ENCODE measurements at regions not wholly inside any gene's neighbourhood (a gene's known extent, or its start where the extent isn't known, plus 50 kb on each side); places are given as distances from the start of the nearest gene placed in this dataset.

DNA sequence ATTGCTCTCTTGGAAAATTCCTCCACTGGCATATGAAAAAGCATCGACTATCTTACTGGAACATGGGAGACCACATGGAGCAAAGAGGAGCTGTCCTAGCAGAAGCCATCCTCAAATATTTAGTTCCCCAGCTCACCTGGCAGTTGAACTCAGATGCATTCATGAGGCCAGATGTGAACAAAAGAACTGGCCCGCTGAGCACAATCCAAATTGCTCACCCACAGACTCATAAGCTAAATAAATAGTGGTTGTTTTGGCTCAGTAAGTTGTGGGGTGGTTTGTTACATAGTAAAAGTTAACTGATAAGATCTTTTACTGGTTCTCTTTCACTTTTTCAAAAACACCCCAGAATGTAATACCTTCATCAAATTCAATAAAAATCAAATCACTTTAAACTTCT is 108.6 kb upstream of the CWC22 start:
- DNase-seq: no peak

DNA sequence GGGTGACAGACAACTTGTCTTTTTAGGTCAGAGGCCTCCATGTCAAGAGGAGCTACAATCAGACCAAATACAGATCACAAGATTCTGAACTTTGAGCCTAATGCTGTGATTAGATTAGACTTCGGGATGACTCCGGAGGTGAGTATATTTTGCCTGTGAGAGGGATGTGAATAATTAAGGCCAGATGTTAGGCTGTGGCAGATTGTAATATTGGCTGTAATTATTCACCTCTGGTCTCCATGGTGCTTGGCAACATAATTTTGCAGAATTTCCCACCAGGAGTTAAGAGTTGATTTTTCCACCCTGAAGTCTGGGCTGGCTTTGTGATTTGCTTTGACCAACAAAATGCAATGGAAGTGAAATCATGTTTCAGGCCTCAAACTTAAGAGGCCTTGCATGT is 108.2 kb upstream of the CWC22 start:
- DNase-seq: no peak

DNA sequence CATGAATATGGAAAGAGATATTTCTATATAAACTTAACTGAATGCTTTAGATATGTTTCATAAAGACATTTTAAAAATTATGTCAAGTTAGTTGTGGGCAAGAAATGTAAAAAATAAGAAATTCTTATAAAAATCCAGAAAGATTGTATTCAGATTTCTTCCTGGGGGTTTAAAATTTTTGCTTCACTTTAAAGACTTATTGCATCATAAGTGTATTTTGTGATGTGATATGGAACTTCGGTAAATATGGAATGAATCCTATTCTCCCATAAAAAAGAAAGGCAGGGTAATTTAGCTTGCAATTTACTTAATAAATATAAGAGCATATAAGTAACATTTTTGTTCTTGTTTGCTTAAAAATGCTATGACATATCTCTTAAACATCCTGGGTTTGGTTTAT is 104.8 kb upstream of the CWC22 start:
- no peak for DNase-seq

DNA sequence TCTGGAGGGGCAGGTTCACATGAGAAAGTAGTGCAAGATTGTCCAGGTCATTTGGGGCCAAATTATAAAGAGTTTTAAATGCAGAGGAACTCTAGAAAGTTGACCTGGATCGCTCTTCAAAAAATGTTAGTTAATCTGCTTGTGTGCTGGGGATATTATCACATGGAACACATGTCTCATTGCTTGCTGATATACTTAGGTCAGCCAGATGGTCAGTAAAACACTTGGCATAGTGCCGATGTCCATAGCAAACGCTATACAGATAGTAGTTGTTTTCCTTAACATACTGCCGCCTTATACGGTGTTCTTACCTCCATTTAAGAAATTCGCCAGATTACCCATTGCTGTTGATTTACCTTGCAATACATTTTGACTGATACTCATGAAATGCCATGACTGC is 103.4 kb upstream of the CWC22 start:
- no peak for DNase-seq

DNA sequence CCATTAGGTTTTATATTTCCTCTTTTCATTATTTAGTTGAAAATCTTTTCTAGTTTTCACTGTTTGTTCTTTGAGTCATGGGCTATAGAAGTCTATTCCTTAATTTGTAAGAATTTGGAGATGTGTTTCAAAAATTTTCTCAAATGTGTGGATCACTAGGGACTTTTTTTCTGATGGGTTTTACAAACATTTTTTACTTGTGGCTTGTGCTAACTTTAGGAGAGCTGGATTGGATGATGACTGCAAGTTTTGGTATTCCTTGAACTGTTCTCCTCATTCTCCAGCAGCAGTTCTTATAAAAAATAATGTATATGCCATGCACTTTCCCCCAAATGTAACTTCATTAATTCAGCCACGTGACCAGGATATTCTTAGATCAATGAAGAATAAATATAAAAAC is 94.7 kb upstream of the CWC22 start:
- DNase-seq: no peak

DNA sequence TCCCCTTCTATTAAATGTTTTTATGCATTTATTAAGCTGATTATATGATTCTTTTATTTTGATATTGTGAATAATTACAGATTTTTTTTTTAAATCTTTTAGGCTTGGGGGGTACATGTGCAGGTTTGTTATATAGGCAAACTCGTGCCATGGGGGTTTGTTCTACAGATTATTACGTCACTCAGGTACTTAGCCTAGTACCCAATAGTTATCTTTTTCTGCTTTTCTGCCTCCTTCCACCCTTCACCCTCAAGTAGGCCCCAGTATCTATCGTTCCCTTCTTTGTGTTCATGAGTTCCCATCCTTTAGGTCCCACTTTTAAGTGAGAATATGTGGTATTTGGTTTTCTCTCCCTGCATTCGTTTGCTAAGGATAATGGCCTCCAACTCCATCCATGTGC is 92.2 kb upstream of the CWC22 start:
- no peak for DNase-seq

DNA sequence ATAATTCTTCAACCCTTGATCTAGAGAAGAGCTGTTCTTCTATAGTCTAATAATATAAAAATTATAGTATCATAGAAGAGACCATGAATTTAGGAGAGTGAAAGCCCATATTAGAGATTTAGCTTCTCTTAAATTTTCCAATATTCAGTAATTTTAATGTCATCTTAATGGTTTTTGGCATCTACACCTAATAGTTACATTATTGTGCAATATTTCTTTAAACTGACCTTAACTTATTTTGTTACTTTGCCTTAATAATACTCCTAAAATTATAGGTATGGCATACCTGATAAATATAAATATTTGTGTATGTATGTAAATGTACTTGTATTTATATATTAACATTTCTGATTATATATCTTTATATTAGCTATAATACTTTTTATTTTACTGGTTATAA is 78.0 kb upstream of the CWC22 start:
- no peak for DNase-seq

DNA sequence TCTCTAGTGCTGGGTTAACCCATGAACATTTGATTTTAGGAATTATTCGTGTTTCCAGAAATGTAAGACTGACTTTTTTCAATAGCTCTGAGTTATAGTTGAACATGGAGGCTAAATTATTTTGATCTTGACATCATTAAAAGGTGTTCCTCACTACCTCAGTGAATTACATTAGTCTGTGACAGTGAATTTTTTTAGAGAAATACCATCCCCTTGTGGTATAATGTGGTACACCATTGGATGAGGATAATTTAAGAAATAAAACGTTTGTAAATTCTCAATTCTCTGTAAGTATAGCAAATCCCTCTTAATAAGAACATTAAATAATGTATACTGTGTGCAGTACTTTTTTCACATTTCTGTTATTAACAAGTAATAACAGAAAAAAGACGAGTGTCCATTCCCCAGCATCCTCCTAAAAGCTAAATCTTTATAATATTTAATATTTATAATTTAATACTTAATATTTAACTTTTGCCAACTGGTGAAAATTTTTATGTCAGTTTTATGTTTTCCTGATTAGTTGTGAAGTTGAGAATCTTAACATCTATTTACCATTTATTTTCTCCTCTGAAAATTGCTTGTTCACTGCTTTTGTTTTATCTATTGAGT is 70.3 kb upstream of the CWC22 start:
- no peak for DNase-seq

DNA sequence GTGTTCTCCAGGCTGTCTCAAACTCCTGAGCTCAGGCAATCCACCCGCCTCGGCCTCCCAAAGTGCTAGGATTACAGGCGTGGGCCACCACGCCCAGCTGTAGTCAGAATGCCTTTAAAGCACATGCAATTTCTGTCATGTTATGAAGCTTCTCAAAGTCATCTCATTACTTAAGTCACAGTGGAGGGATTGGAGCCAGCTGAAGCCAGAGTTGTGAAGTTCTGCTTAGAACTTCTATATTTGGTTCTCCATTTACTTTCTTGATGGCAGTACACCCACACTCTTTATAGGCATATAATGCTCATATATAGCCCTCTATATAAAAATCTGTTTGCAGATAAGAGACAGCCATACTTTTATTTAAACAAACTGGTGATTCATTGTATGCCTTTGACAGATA is 68.8 kb upstream of the CWC22 start:
- no peak for DNase-seq

DNA sequence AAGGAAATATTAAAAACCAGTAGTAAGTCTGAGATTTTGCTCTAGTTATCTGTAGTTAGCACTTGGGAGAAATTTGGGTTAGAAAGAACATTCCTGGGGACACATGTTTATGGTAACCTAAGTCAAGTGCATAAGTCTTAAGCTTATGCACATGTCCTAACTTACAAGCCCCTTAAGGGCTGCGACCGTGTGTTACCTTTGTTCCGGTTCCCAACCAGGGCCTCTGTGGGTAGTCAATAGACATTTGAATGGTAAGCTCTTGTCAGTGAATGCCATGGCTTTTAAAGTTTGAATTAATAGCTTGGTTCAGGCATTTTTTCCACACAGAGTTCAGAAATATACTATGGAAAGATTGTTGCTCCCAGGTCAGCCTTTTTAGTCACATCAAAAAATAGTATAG is 64.7 kb upstream of the CWC22 start:
- DNase-seq: no peak

DNA sequence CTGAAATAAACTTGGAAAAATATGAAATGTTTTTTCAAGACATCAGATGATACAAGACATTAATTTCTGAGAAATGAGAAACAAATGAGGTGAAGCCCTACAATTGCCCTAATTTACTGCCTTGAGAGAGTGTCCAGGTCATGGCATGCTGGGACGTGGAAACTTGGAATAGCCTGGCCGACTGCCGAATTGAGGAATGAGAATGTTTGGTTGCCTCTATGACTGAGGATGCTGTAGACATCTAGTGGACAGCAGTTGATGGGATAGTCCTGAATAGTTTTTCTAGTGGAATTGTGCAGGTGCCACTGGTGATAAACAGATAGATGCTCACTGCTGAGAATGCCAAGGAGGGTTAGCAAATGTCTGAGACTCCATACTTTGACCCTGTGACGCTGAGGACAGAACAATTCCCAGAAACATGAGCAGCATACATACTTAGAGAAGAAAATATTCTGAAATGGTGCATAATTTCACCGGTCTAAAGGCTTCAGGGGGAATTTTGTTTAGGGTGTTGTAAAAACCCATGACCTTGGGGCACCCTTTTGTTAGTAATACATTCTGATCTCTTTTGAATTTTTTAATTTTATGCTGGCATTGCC is 56.5 kb upstream of the CWC22 start:
- DNase-seq: no peak

DNA sequence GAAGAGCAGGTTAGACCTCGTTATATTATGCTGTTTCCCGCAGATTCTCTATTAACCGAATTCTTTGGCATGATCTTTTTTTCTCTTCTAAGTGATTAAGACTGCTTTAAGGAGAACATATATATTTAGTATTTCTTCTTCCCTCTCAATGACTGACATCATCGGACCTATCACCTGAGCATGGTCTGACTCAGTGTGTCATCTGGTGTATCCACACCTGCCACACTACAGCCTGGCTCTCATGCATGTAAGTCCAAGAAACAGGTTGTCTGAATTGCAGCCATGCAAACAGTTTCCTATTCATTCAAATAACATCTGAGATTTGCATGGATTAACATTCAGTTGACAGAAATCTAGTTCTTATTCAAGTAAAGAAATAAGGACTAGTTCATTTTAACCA is 55.1 kb upstream of the CWC22 start:
- DNase-seq: no peak

DNA sequence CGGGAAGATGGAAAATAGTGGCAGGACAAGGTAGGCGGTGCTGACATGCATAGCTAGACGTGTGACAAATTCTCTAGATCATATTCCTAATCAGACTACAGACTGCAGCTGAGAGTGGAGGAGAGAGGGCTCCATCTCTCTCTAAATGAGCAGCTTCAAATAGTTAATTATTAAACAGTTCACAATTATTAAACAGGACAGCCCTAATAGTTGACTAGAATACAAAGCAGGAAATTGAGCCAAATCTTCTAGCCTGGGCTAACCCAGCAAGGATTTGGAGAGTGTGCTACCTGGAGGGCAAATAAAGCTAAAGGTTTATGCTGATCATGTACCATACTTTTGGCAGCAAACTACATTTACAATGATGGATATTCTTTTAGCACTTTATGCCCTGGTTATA is 54.4 kb upstream of the CWC22 start:
- no peak for DNase-seq

DNA sequence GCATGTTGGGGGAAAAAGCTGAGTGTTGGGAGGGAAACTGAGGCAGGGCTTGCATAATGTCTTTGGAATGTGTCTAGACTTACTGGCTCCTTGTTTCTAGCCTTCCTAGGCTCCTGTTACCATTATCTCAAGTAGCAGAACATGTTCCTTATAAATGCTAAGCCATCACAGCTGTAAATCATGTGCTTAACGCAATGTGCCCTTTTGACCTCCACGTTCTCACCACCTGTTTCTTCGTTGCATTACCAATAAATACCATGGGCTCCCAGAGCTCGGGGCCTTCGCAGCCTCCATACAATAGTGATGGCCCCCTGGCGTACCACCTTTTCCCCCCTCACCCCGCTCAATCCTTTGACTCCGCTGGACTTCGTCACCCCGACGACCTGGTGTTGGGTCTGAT is 54.0 kb upstream of the CWC22 start:
- no peak for DNase-seq

DNA sequence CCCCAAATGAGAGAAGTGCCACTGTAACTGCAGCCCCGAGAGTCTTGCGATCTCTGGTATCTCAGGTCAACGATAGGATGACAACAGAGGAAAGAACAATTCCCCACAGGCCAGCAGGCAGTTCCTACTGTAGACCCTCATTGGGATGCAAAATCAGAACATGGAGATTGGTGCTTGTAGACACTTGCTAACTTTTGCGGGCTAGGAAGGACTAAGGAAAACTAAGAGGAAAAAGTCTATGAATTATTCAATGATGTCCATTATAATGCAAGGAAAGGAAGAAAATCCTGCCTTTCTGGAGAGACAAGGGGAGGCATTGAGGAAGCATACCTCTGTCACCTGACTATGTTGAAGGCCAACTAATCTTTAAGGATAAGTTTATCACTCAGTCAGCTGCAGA is 51.9 kb upstream of the CWC22 start:
- DNase-seq: no peak

DNA sequence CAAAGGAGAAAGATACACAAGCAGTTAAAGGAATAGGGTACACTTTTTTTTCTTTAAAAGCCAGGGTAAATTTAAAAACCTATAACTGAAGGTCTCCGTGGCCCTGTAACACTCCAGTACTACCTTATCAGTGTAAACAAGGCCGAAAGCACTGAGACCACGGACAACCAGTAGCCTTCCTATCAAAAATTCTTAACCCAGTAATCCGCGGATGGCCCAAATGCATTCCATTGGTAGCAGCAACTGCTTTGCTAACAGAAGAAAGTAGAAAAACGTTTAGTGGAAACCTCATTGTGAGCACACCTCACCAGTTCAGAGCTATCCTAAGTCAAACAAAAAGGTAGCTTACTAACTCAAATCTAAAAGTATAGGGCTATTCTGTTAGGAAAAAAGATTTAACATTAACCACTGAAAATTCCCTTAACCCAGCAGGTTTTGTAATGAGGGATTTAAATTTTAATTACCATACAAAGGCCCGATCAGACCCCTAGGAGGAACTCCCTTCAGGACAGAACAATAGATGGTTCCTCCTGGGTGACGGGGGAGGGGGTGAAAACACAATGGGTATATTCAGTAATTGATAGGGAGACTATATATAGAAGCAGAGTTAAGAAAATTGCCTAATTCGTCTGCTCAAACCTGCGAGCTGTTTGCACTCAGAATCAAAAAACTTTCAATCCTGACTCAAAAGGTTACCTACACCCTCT is 50.8 kb upstream of the CWC22 start:
- DNase-seq: no peak
